HEK293 (cell line): ENCODE measurements at regions not wholly inside any gene's neighbourhood (a gene's known extent, or its start where the extent isn't known, plus 50 kb on each side); places are given as distances from the start of the nearest gene placed in this dataset.

ENCODE experiments used
- CTCF ChIA-PET: fragments of 350-600 bp; formaldehyde crosslinking; extraction: SDS; loops from one replicate; lab custom pipeline; 2021; ENCODE audit warnings: antibody characterized with exemption; lab: Yijun Ruan, JAX
- POLR2A ChIA-PET: fragments of 300-600 bp; formaldehyde crosslinking; extraction: SDS; loops from one replicate; lab custom pipeline; 2020; ENCODE audit warnings: antibody characterized with exemption, inconsistent platforms; lab: Yijun Ruan, JAX
- H3K27ac ChIP-seq: fragments of 200-500 bp; sonication (Bioruptor generic); 2 replicates; pipeline ENCODE4 v1.5.1; 2014; ENCODE audit warnings: low read depth, low read length, control low read depth, inconsistent platforms; ENCODE audit errors: extremely low read depth
- H3K36me3 ChIP-seq, 2 experiments: fragments of 200-500 bp in 1 of 2; sonication (Bioruptor generic) in 1 of 2; 1 replicate in 1 of 2; 2 replicates in 1 of 2; pipeline ENCODE4 v1.5.1; 2014 to 2017; ENCODE audit warnings: inconsistent platforms in 2 of 2, low read length in 2 of 2; ENCODE audit not compliant: control insufficient read depth in 2 of 2, insufficient read depth in 1 of 2
- H3K4me1 ChIP-seq: fragments of 200-500 bp; sonication (Bioruptor generic); 2 replicates; pipeline ENCODE4 v1.5.1; 2014; ENCODE audit warnings: mild to moderate bottlenecking, low read length, inconsistent platforms; ENCODE audit not compliant: control insufficient read depth, insufficient read depth
- H3K4me3 ChIP-seq: 2 replicates; pipeline ENCODE4 v1.5.1; 2011; ENCODE audit warnings: low read depth, mild to moderate bottlenecking, control low read depth, low read length, moderate library complexity
- H3K9me3 ChIP-seq: fragments of 200-500 bp; sonication (Bioruptor generic); 2 replicates; pipeline ENCODE4 v1.5.1; 2014; ENCODE audit warnings: low read depth, low read length, inconsistent platforms; ENCODE audit not compliant: control insufficient read depth, insufficient read depth
- ZFP69B ChIP-seq: fragments of 450-650 bp; formaldehyde crosslinking; IDR thresholded peaks from 2 replicates; pipeline ENCODE4 v1.5.1; 2016; ENCODE audit warnings: missing biosample characterization, missing genetic modification characterization
- ZNF112 ChIP-seq: fragments of 450-650 bp; formaldehyde crosslinking; IDR thresholded peaks from 2 replicates; pipeline ENCODE4 v1.5.0; 2017; ENCODE audit warnings: missing biosample characterization, missing genetic modification characterization
- ZNF140 ChIP-seq: fragments of 450-650 bp; formaldehyde crosslinking; IDR thresholded peaks from 2 replicates; pipeline ENCODE4 v1.5.1; 2016; ENCODE audit warnings: missing biosample characterization, missing genetic modification characterization
- ZNF146 ChIP-seq: fragments of 450-650 bp; formaldehyde crosslinking; IDR thresholded peaks from 2 replicates; pipeline ENCODE4 v1.5.1; 2016; ENCODE audit warnings: missing biosample characterization, missing genetic modification characterization
- ZNF548 ChIP-seq: fragments of 450-650 bp; formaldehyde crosslinking; IDR thresholded peaks from 2 replicates; pipeline ENCODE4 v1.5.1; 2016; ENCODE audit warnings: missing biosample characterization, missing genetic modification characterization
- ZNF596 ChIP-seq: fragments of 450-650 bp; IDR thresholded peaks from 2 replicates; pipeline ENCODE4 v1.5.0; 2018; ENCODE audit warnings: missing biosample characterization, mild to moderate bottlenecking, missing genetic modification characterization, moderate library complexity
- ZSCAN23 ChIP-seq: fragments of 450-650 bp; formaldehyde crosslinking; IDR thresholded peaks from 2 replicates; pipeline ENCODE4 v1.5.1; 2016; ENCODE audit warnings: missing biosample characterization, missing genetic modification characterization
- ZSCAN30 ChIP-seq: fragments of 450-650 bp; IDR thresholded peaks from 2 replicates; pipeline ENCODE4 v1.5.1; 2018; ENCODE audit warnings: missing biosample characterization, mild to moderate bottlenecking, missing genetic modification characterization, moderate library complexity
- TF ChIP-seq, protein P1 (sequence below): IDR thresholded peaks from 2 replicates; pipeline ENCODE4 v1.6.1; 2011; ENCODE audit warnings: mild to moderate bottlenecking, low read depth, low read length, borderline replicate concordance

DNA sequence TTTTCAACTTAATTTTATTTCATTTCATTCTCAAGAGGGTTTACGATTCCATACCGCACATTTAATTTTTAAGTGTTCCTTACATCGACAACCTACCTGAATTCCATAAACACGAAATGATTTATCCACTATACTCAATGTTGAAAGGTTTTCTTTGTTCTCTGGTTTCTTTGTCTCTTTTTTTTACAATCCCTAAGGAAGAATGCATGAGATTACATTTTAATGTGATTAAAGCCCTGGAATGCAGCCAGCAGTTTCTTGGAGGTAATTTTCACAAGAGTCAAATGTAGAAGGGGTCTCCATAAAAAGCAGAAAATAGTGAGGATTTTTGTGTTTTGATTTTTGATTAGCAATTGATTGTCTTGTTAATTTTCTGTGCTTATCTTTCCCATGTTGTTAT, 59.2 kb upstream of the ADCY1 start:
- Histone ChIP-seq H3K9me3 (no peaks in the 10 kb centered on the region; the same call in 1 of the 2 replicates), H3K4me1 (0 out of 2 replicates have a peak, but pooled peaks cover 5% of the 10 kb centered on the region), H3K4me3 (no peak overlapping the region), H3K27ac (no peak overlapping the region), H3K36me3 (no peaks in the 10 kb centered on the region)
- ChIA-PET POLR2A (no interaction called here), CTCF (no interaction called here)
- TF ChIP-seq, protein P1, sequence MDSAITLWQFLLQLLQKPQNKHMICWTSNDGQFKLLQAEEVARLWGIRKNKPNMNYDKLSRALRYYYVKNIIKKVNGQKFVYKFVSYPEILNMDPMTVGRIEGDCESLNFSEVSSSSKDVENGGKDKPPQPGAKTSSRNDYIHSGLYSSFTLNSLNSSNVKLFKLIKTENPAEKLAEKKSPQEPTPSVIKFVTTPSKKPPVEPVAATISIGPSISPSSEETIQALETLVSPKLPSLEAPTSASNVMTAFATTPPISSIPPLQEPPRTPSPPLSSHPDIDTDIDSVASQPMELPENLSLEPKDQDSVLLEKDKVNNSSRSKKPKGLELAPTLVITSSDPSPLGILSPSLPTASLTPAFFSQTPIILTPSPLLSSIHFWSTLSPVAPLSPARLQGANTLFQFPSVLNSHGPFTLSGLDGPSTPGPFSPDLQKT, result no peak
- TF ChIP-seq ZNF548 (tag by site-specific recombination) (no peak), ZNF146 (tag by site-specific recombination) (no peak), ZNF140 (no peak), ZSCAN23 (tag by site-specific recombination) (no peak), ZSCAN30 (tag by site-specific recombination) (no peak)

DNA sequence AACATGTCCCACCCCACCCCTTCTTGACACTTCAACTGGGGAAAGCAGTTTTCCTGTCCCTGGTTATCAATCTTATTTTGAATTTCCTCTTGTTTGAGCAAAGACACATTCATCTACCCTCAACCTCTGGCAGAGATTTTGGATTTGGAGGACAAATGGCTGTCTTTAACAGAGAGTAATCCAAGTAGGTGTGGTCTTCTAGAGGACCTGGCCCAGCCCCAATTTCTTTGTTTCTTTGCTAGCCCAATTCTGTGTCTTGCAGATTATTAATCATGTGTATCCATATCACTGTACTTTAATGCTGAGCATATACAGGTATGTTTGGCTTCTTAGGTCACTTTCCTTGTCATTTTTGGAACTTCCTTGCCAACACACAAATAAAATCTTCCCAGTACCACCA, 58.8 kb upstream of the ADCY1 start:
- Histone ChIP-seq H3K9me3 (no peaks in the 10 kb centered on the region; the same call in 1 of the 2 replicates), H3K27ac (no peak overlapping the region), H3K36me3 (no peaks in the 10 kb centered on the region), H3K4me3 (no peak overlapping the region), H3K4me1 (0 out of 2 replicates have a peak, but pooled peaks cover 5% of the 10 kb centered on the region)
- POLR2A ChIA-PET, result no interaction called here
- CTCF ChIA-PET, result no interaction called here
- TF ChIP-seq ZNF596 (tag by site-specific recombination), result no peak
- TF ChIP-seq ZFP69B (tag by site-specific recombination), result no peak
- TF ChIP-seq ZNF112 (tag by site-specific recombination), result no peak
